Activated CD8-positive, alpha-beta memory T cell treated with anti-CD3 and anti-CD28 coated beads for 36 hours (primary cell): ENCODE measurements at regions not wholly inside any gene's neighbourhood (a gene's known extent, or its start where the extent isn't known, plus 50 kb on each side); places are given as distances from the start of the nearest gene placed in this dataset.

Experiments used
- CTCF ChIA-PET: fragments of 350-600 bp; sonication (Branson Sonifier 250); formaldehyde crosslinking; loops from one replicate; lab custom pipeline; 2021; ENCODE audit warnings: antibody characterized with exemption; lab: Charles Lee
- POLR2A ChIA-PET: fragments of 350-600 bp; sonication (Branson Sonifier 250); formaldehyde crosslinking; loops from one replicate; lab custom pipeline; 2021; ENCODE audit warnings: antibody characterized with exemption; lab: Charles Lee

DNA sequence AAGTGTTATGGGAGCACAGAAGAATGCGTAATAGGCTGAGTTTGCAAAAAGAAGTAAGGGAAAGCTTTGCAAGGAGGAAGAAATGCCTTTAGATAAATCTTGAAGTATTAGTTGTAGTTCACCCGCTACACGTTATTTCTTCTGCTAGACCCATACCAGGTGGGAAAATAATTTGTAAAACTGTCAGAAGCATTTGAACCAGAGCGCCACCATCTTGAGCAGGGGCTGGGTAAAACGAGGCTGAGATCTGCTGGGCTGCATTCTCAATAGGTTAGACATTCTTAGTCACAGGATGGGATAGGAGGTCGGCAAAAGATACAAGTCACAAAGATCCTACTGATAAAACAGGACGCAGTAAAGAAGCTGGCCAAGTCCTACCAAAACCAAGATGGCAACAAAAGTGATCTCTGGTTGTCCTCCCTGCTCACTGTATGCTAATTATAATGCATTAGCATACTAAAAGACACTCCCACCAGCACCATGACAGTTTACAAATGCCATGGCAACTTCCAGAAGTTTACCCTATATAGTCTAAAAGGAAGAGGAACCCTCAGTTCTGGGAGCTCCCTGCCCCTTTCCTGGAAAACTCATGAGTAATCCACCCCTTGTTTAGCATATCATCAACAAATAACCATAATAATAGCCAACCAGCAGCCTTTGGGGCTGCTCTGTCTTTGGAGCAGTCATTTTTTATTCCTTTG lies 50.0 kb upstream of the ZNF280D start:
- CTCF ChIA-PET, result no interaction called here
- POLR2A ChIA-PET, result no interaction called here
